ENCODE measurements at regions not wholly inside any gene's neighbourhood (a gene's known extent, or its start where the extent isn't known, plus 50 kb on each side); places are given as distances from the start of the nearest gene placed in this dataset.

GRCh38 chr3:107216229-107216628, 161.0 kb upstream of the CCDC54 start:
- TF ChIP-seq SPI1 (IDR thresholded peaks at IDR 0.05; ENCODE audit: borderline replicate concordance, low read depth) (no peak), GABPA (IDR thresholded peaks at IDR 0.05; ENCODE audit: low read depth) (no peak), CTCF (IDR thresholded peaks at IDR 0.05; ENCODE audit: insufficient read depth, low read length) (no peak), REST (IDR thresholded peaks at IDR 0.05; ENCODE audit: insufficient replicate concordance, low read depth) (no peak), POLR2AphosphoS5 (IDR thresholded peaks at IDR 0.05; ENCODE audit: low read depth) (no peak)
- no peak for DNase-seq (ENCODE audit: low read depth in 1 of 2, low spot score in 1 of 2)
- no peaks in the 10 kb centered on the region for H3K27me3 ChIP-seq (ENCODE audit: insufficient read depth, poor library complexity, severe bottlenecking)
- no peak overlapping the region for H3K4me3 ChIP-seq (replicated peaks; ENCODE audit: insufficient read depth, low read length)
- no peak overlapping the region for H3K27ac ChIP-seq (replicated peaks)

GRCh38 chr3:107216711-107217110, 160.5 kb upstream of the CCDC54 start:
- no peak overlapping the region for H3K27ac ChIP-seq (replicated peaks)
- no peak overlapping the region for H3K4me3 ChIP-seq (replicated peaks; ENCODE audit: insufficient read depth, low read length)
- DNase-seq (ENCODE audit: low read depth in 1 of 2, low spot score in 1 of 2), result no peak
- TF ChIP-seq SPI1 (IDR thresholded peaks at IDR 0.05; ENCODE audit: borderline replicate concordance, low read depth) (no peak), GABPA (IDR thresholded peaks at IDR 0.05; ENCODE audit: low read depth) (no peak), POLR2AphosphoS5 (IDR thresholded peaks at IDR 0.05; ENCODE audit: low read depth) (no peak), CTCF (IDR thresholded peaks at IDR 0.05; ENCODE audit: insufficient read depth, low read length) (no peak), REST (IDR thresholded peaks at IDR 0.05; ENCODE audit: insufficient replicate concordance, low read depth) (no peak)
- no peaks in the 10 kb centered on the region for H3K27me3 ChIP-seq (ENCODE audit: insufficient read depth, poor library complexity, severe bottlenecking)

GRCh38 chr3:107217172-107217571, 160.1 kb upstream of the CCDC54 start:
- Histone ChIP-seq H3K4me3 (replicated peaks; ENCODE audit: insufficient read depth, low read length) (no peak overlapping the region), H3K27ac (replicated peaks) (no peak overlapping the region), H3K27me3 (ENCODE audit: insufficient read depth, poor library complexity, severe bottlenecking) (no peaks in the 10 kb centered on the region)
- no peak for DNase-seq (ENCODE audit: low read depth in 1 of 2, low spot score in 1 of 2)
- TF ChIP-seq CTCF (IDR thresholded peaks at IDR 0.05; ENCODE audit: insufficient read depth, low read length) (no peak), GABPA (IDR thresholded peaks at IDR 0.05; ENCODE audit: low read depth) (no peak), SPI1 (IDR thresholded peaks at IDR 0.05; ENCODE audit: borderline replicate concordance, low read depth) (no peak), POLR2AphosphoS5 (IDR thresholded peaks at IDR 0.05; ENCODE audit: low read depth) (no peak), REST (IDR thresholded peaks at IDR 0.05; ENCODE audit: insufficient replicate concordance, low read depth) (no peak)

Data from HL-60 (cell line).